ENCODE measurements at regions not wholly inside any gene's neighbourhood (a gene's known extent, or its start where the extent isn't known, plus 50 kb on each side); places are given as distances from the start of the nearest gene placed in this dataset.
"Not testable (repeated sequence)": the region's sequence is repeated elsewhere in the genome, so short reads cannot be mapped to it uniquely, and the experiment has no call there.

GRCh38 chr10:113495553-113495952 is 57.3 kb upstream of the HABP2 start:
- DNase-seq (ENCODE audit: extremely low spot score): no peak
- TF ChIP-seq FOXK2 (IDR thresholded peaks at IDR 0.05) (no peak), FOXA1 (IDR thresholded peaks at IDR 0.05) (no peak), TARDBP (IDR thresholded peaks at IDR 0.05) (no peak), CTBP1 (IDR thresholded peaks at IDR 0.05; ENCODE audit: borderline replicate concordance) (no peak), NFRKB (IDR thresholded peaks at IDR 0.05) (no peak), HDGF (IDR thresholded peaks at IDR 0.05; ENCODE audit: borderline replicate concordance) (no peak), SP1 (IDR thresholded peaks at IDR 0.05) (no peak), FOXM1 (IDR thresholded peaks at IDR 0.05; ENCODE audit: borderline replicate concordance) (no peak)
- POLR2A ChIA-PET: no interaction called here
- CTCF ChIA-PET: no interaction called here

GRCh38 chr10:113496111-113497109 is 56.4 kb upstream of the HABP2 start:
- no peak for TF ChIP-seq FOXM1 (IDR thresholded peaks at IDR 0.05; ENCODE audit: borderline replicate concordance)
- TF ChIP-seq LEF1 (IDR thresholded peaks at IDR 0.05; ENCODE audit: borderline replicate concordance): no peak
- TF ChIP-seq TARDBP (IDR thresholded peaks at IDR 0.05): no peak
- TF ChIP-seq HDGF (IDR thresholded peaks at IDR 0.05; ENCODE audit: borderline replicate concordance): no peak
- TF ChIP-seq BHLHE40 (IDR thresholded peaks at IDR 0.05; ENCODE audit: borderline replicate concordance): no peak
- no peak for TF ChIP-seq ARNT (IDR thresholded peaks at IDR 0.05)
- no peak for TF ChIP-seq SP1 (IDR thresholded peaks at IDR 0.05)
- no peak for TF ChIP-seq ZNF384 (IDR thresholded peaks at IDR 0.05)
- ChIA-PET POLR2A (no interaction called here), CTCF (no interaction called here)
- DNase-seq (ENCODE audit: extremely low spot score): no peak

GRCh38 chr10:113497198-113497597 is 55.7 kb upstream of the HABP2 start:
- POLR2A ChIA-PET: no interaction called here
- DNase-seq (ENCODE audit: extremely low spot score): no peak
- CTCF ChIA-PET: no interaction called here
- TF ChIP-seq FOXA1 (IDR thresholded peaks at IDR 0.05) (no peak), LEF1 (IDR thresholded peaks at IDR 0.05; ENCODE audit: borderline replicate concordance) (no peak), L3MBTL2 (conservative IDR thresholded peaks at IDR 0.05) (no peak), PKNOX1 (IDR thresholded peaks at IDR 0.05) (no peak), NFRKB (IDR thresholded peaks at IDR 0.05) (no peak), HDGF (IDR thresholded peaks at IDR 0.05; ENCODE audit: borderline replicate concordance) (no peak)

GRCh38 chr10:113498997-113499396 is 53.9 kb upstream of the HABP2 start:
- ChIA-PET POLR2A (no interaction called here), CTCF (no interaction called here)
- DNase-seq (ENCODE audit: extremely low spot score): no peak
- TF ChIP-seq CTBP1 (IDR thresholded peaks at IDR 0.05; ENCODE audit: borderline replicate concordance) (no peak), PKNOX1 (IDR thresholded peaks at IDR 0.05) (no peak), HDGF (IDR thresholded peaks at IDR 0.05; ENCODE audit: borderline replicate concordance) (no peak)

- POLR2A ChIA-PET: no interaction called here
- DNase-seq (ENCODE audit: extremely low spot score): no peak
- CTCF ChIA-PET: no interaction called here
- no peak for TF ChIP-seq L3MBTL2 (conservative IDR thresholded peaks at IDR 0.05)
- TF ChIP-seq TARDBP (IDR thresholded peaks at IDR 0.05): no peak
- TF ChIP-seq PKNOX1 (IDR thresholded peaks at IDR 0.05): no peak
- no peak for TF ChIP-seq SUZ12 (IDR thresholded peaks at IDR 0.05)
- no peak for TF ChIP-seq ZNF384 (IDR thresholded peaks at IDR 0.05)
- TF ChIP-seq HDGF (IDR thresholded peaks at IDR 0.05; ENCODE audit: borderline replicate concordance): no peak
- TF ChIP-seq BHLHE40 (IDR thresholded peaks at IDR 0.05; ENCODE audit: borderline replicate concordance): no peak
- TF ChIP-seq ELF4 (IDR thresholded peaks at IDR 0.05): no peak
- TF ChIP-seq FOXA1 (IDR thresholded peaks at IDR 0.05): no peak
- TF ChIP-seq FOXM1 (IDR thresholded peaks at IDR 0.05; ENCODE audit: borderline replicate concordance): no peak
- no peak for TF ChIP-seq CTBP1 (IDR thresholded peaks at IDR 0.05; ENCODE audit: borderline replicate concordance)
- TF ChIP-seq LEF1 (IDR thresholded peaks at IDR 0.05; ENCODE audit: borderline replicate concordance): no peak
- no peak for TF ChIP-seq NFRKB (IDR thresholded peaks at IDR 0.05)
- TF ChIP-seq SP1 (IDR thresholded peaks at IDR 0.05): no peak
- no peak for TF ChIP-seq FOXK2 (IDR thresholded peaks at IDR 0.05)
- TF ChIP-seq ARNT (IDR thresholded peaks at IDR 0.05): no peak
These were observed 53.0 kb upstream of the HABP2 start for GRCh38 chr10:113499806-113500205.

- POLR2A ChIA-PET; DNase-seq (ENCODE audit: extremely low spot score): not testable (repeated sequence)
- CTCF ChIA-PET: interaction anchor here (0.6 kb wide), 1 partner anchor 135 kb away, joined by 4 read pairs; no protein-coding TSS in a partner anchor
These were observed 51.8 kb upstream of the HABP2 start for GRCh38 chr10:113501031-113501430.

Measured in HEK293T (cell line).